Spleen (tissue), 11 donors: ENCODE measurements at regions not wholly inside any gene's neighbourhood (a gene's known extent, or its start where the extent isn't known, plus 50 kb on each side); places are given as distances from the start of the nearest gene placed in this dataset.

ENCODE experiments used
- DNase-seq: peaks from one replicate; pipeline ENCODE4 v3.0.0-alpha.2; 2020
- H3K27ac ChIP-seq, 8 donors: fragments of 200-600 bp; sonication (generic) in 7 of 8; 1 replicate in 4 of 8; 2 replicates in 4 of 8; pipeline versions ENCODE4 v1.5.0 to v1.8.0; 2016 to 2021; ENCODE audit warnings: inconsistent platforms in 4 of 8, mild to moderate bottlenecking in 4 of 8, moderate library complexity in 1 of 8
- H3K27me3 ChIP-seq, 7 donors: fragments of 200-600 bp; sonication (generic) in 6 of 7; replicated peaks in 1 of 7; 1 replicate in 4 of 7; 2 replicates in 3 of 7; pipeline versions ENCODE4 v1.5.0 to v1.8.0; 2016 to 2021; ENCODE audit warnings: inconsistent platforms in 3 of 7, mild to moderate bottlenecking in 1 of 7
- H3K36me3 ChIP-seq, 6 donors: fragments of 200-600 bp; sonication (generic) in 5 of 6; 1 replicate in 4 of 6; 2 replicates in 2 of 6; pipeline versions ENCODE4 v1.5.0 to v1.8.0; 2016 to 2021; ENCODE audit warnings: inconsistent platforms in 2 of 6
- H3K4me1 ChIP-seq, 6 donors: fragments of 200-600 bp; sonication (generic) in 5 of 6; 1 replicate in 3 of 6; 2 replicates in 3 of 6; pipeline versions ENCODE4 v1.5.0 to v1.8.0; 2016 to 2021; ENCODE audit warnings: inconsistent platforms in 3 of 6
- H3K4me3 ChIP-seq, 8 donors: fragments of 200-600 bp; sonication (generic) in 7 of 8; 1 replicate in 4 of 8; 2 replicates in 4 of 8; pipeline versions ENCODE4 v1.5.0 to v1.8.0; 2016 to 2021; ENCODE audit warnings: inconsistent platforms in 4 of 8, mild to moderate bottlenecking in 4 of 8, moderate library complexity in 2 of 8
- H3K9me3 ChIP-seq, 8 donors: fragments of 200-600 bp; sonication (generic) in 7 of 8; 1 replicate in 4 of 8; 2 replicates in 4 of 8; pipeline versions ENCODE4 v1.5.0 to v1.8.0; 2016 to 2021; ENCODE audit warnings: inconsistent platforms in 4 of 8
- CTCF ChIP-seq, 11 experiments: fragments of 200-600 bp in 7 of 11; fragments of 450-650 bp in 4 of 11; sonication (generic) in 4 of 11; IDR thresholded peaks in 8 of 11; conservative IDR thresholded peaks in 3 of 11; 1 replicate in 7 of 11; 2 replicates in 4 of 11; pipeline versions ENCODE4 v1.4.0 to v1.8.0; 2016 to 2021; ENCODE audit warnings: antibody characterized with exemption in 11 of 11, inconsistent platforms in 4 of 11, mild to moderate bottlenecking in 1 of 11
- POLR2A ChIP-seq, 3 donors: fragments of 450-650 bp; IDR thresholded peaks; one replicate each; pipeline ENCODE4 v1.5.1; 2017; ENCODE audit warnings: antibody characterized with exemption in 3 of 3, mild to moderate bottlenecking in 1 of 3
- POLR2AphosphoS5 ChIP-seq, 3 donors: sonication (generic); formaldehyde crosslinking; IDR thresholded peaks; one replicate each; pipeline ENCODE4 v1.5.1; 2017; ENCODE audit warnings: antibody characterized with exemption in 3 of 3
- WGBS, 5 donors: extraction: QIAGEN DNeasy Blood & Tissue Kit in 3 of 5; methylation state at CpG; one replicate each; pipeline versions ENCODE4 v1.1.5 to v1.1.7; 2013 to 2018; 5-methylcytosine and 5-hydroxymethylcytosine counted together
- intact Hi-C: fragments of 100-400 bp; cut with DNase I; formaldehyde crosslinking; loops from one replicate; pipeline ENCODE4 v1.15.0; 2023; ENCODE audit warnings: low total_unique reads
- donor health status: healthy with polysubstance abuse.
- donor health status: DM: no; HTN: no; CAD: no; lungs with moderate emphysema.
- donor health status: DM: no; HTN: no; CAD: no.
- donor health status: Bipolar disorder and iron deficiency.
- donor health status: healthy.
- donor health status: DM: no; HTN: no; CAD: no.
- donor health status: DM: yes; HTN: yes; CAD: no.

DNA sequence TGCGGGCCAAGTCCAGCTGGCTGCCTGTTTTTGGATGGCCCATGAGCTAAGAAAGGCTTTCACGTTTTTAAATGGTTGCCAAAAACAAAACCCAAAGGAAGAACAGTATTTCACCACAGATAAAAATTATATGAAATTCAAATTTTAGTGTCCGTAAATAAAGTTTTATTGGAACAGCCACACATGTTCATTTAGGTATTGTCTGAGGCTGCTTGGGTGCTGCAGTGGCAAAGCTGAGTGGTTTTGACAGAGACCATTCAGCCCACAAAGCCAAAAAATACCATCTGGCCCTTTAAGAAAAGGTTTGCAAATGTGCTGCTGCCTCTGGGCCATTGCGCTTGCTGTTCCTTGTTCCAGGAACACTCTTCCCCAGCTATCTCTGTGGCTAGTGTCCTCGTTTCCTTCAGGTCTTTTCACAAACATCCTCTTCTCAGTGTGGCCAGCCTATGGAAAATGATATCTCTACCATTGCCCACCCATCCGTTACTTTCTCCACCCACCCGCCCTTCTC lies 232.9 kb upstream of the CIBAR2 start:
- Histone ChIP-seq H3K4me3 (no peak overlapping the region), H3K27me3 (no peaks in the 10 kb centered on the region), H3K9me3 (no peaks in the 10 kb centered on the region), H3K27ac (no peak overlapping the region), H3K4me1 (peaks cover 0 to 5% (median 4%) of the 10 kb centered on the region in 6 donors), H3K36me3 (no peaks in the 10 kb centered on the region)
- no peak for DNase-seq
- intact Hi-C loops: no loop called here
- TF ChIP-seq POLR2AphosphoS5 (IDR thresholded peaks at IDR 0.05): no peak
- TF ChIP-seq POLR2A (IDR thresholded peaks at IDR 0.05): no peak
- no peak for TF ChIP-seq CTCF (IDR thresholded peaks at IDR 0.05 in 8 of 11, conservative IDR thresholded peaks at IDR 0.05 in 3 of 11)
- 64 to 85% (median 77%) methylated on average over 7 of the region's 7 CpGs for WGBS, 5 donors

- Histone ChIP-seq H3K36me3 (no peaks in the 10 kb centered on the region), H3K27ac (no peak overlapping the region), H3K4me3 (no peak overlapping the region), H3K9me3 (no peaks in the 10 kb centered on the region), H3K27me3 (no peaks in the 10 kb centered on the region), H3K4me1 (peaks cover 0 to 19% (median 9%) of the 10 kb centered on the region in 6 donors)
- TF ChIP-seq CTCF (IDR thresholded peaks at IDR 0.05 in 8 of 11, conservative IDR thresholded peaks at IDR 0.05 in 3 of 11) (no peak), POLR2AphosphoS5 (IDR thresholded peaks at IDR 0.05) (no peak), POLR2A (IDR thresholded peaks at IDR 0.05) (no peak)
- WGBS, 5 donors: 84 to 94% (median 86%) methylated on average over 12 of the region's 12 CpGs
- no peak for DNase-seq
- intact Hi-C loops: no loop called here
Measured at GRCh38 chr16:85346404-85347212, 234.3 kb upstream of the CIBAR2 start.

DNA sequence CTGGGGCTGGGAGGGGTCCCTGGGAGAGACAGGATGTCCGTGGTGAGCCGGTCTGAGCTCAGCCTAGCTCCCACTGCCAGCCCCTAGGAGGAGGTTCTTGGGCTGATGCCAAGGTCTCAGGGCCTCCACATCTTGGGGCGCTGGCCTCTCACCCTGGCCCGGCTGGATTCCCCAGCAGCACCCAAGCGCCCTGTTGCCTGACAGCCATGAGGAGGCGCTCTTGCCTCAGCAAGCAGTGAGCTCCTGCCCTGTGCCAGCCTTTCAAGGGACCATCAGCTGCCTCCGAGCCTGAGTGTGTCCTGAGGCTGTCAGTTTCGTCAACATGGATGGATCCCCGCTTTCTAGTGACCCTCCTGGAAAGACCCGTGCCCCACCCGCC lies 234.9 kb upstream of the CIBAR2 start:
- H3K4me3 ChIP-seq: no peak overlapping the region
- no peaks in the 10 kb centered on the region for H3K9me3 ChIP-seq
- H3K4me1 ChIP-seq: peaks cover 0 to 19% (median 9%) of the 10 kb centered on the region in 6 donors
- intact Hi-C loops: no loop called here
- no peaks in the 10 kb centered on the region for H3K36me3 ChIP-seq
- WGBS, 5 donors: 0 to 71% (median 63%) methylated on average over 2 to 11 of the region's 11 CpGs; no CpG with 5 or more reads in 1 of the 5 donors
- no peak for DNase-seq
- H3K27ac ChIP-seq: no peak overlapping the region
- no peaks in the 10 kb centered on the region for H3K27me3 ChIP-seq
- TF ChIP-seq CTCF (IDR thresholded peaks at IDR 0.05 in 8 of 11, conservative IDR thresholded peaks at IDR 0.05 in 3 of 11): no peak
- no peak for TF ChIP-seq POLR2A (IDR thresholded peaks at IDR 0.05)
- TF ChIP-seq POLR2AphosphoS5 (IDR thresholded peaks at IDR 0.05): no peak

- intact Hi-C loops: no loop called here
- TF ChIP-seq CTCF (IDR thresholded peaks at IDR 0.05 in 8 of 11, conservative IDR thresholded peaks at IDR 0.05 in 3 of 11): no peak
- TF ChIP-seq POLR2AphosphoS5 (IDR thresholded peaks at IDR 0.05): no peak
- no peak for TF ChIP-seq POLR2A (IDR thresholded peaks at IDR 0.05)
- H3K27me3 ChIP-seq: no peaks in the 10 kb centered on the region
- H3K4me3 ChIP-seq: no peak overlapping the region
- no peaks in the 10 kb centered on the region for H3K36me3 ChIP-seq
- peaks cover 0 to 7% (median 2%) of the 10 kb centered on the region in 8 donors for H3K9me3 ChIP-seq
- H3K4me1 ChIP-seq: peaks cover 0 to 20% (median 9%) of the 10 kb centered on the region in 6 donors
- no peak overlapping the region for H3K27ac ChIP-seq
- DNase-seq: no peak
- WGBS, 5 donors: 92 to 96% (median 92%) methylated on average over 12 of the region's 12 CpGs
Measured at GRCh38 chr16:85348065-85348840, 236.0 kb upstream of the CIBAR2 start.
